K562 (cell line): ENCODE measurements at regions not wholly inside any gene's neighbourhood (a gene's known extent, or its start where the extent isn't known, plus 50 kb on each side); places are given as distances from the start of the nearest gene placed in this dataset.

Source experiments
- EP300 ChIP-seq: IDR thresholded peaks from 2 replicates; pipeline ENCODE4 v1.6.1; 2012; ENCODE audit warnings: low read length, improper control_type of control experiment
- ILF3 ChIP-seq: fragments of 450-650 bp; IDR thresholded peaks from 2 replicates; pipeline ENCODE4 v1.6.1; 2018; ENCODE audit warnings: antibody characterized with exemption, mild to moderate bottlenecking, moderate library complexity, borderline replicate concordance
- POLR2A ChIP-seq: fragments of 450-650 bp; conservative IDR thresholded peaks from 2 replicates; pipeline ENCODE4 v1.6.1; 2016
- RBM39 ChIP-seq: fragments of 200-400 bp; formaldehyde crosslinking; optimal IDR thresholded peaks from 2 replicates; pipeline ENCODE3; 2018; ENCODE audit warnings: low read depth, low read length
- XRCC5 ChIP-seq: fragments of 200-400 bp; formaldehyde crosslinking; IDR thresholded peaks from 2 replicates; pipeline ENCODE4 v1.6.1; 2017; ENCODE audit warnings: low read depth, mild to moderate bottlenecking, low read length
- ZNF174 ChIP-seq: fragments of 250-450 bp; sonication (Bioruptor Pico); IDR thresholded peaks from 2 replicates; pipeline ENCODE4 v1.4.0; 2020; ENCODE audit warnings: mild to moderate bottlenecking
- TF ChIP-seq, protein P1 (sequence below): sonication (generic); formaldehyde crosslinking; IDR thresholded peaks from 2 replicates; pipeline ENCODE4 v1.5.0; 2020; ENCODE audit warnings: missing genetic modification reagents
- TF ChIP-seq, protein P2 (sequence below), 2 experiments: fragments of 250-450 bp in 1 of 2; fragments of 450-650 bp in 1 of 2; sonication (Bioruptor Pico) in 1 of 2; IDR thresholded peaks; 2 replicates each; pipeline versions ENCODE4 v1.6.1 to v1.8.0; 2016 to 2021; ENCODE audit warnings: mild to moderate bottlenecking in 2 of 2, moderate library complexity in 2 of 2, missing compliant biosample characterization in 1 of 2, missing genetic modification characterization in 1 of 2

DNA sequence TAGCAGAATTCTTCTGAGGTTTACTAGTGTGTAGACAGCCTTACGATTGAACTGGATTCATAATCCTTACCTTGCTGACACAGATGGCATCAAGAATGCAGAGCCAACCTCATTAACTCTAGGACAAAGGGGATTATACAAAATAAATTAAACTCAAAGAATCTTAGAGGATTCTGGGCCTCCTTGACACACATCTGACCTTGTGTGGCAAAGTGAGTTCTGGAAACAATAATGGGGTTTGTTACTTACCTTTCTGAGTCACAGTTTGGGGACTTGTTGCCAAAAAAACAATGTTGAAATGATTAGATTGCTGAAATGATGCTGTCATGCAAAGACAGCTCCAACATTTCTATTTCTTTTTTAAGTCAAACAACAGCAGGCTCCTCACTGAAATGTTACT, 179.1 kb upstream of the ISX start:
- TF ChIP-seq XRCC5 (no peak), RBM39 (no peak), EP300 (no peak), POLR2A (no peak), ZNF174 (CRISPR knock-in tag) (no peak), ILF3 (no peak)
- TF ChIP-seq, protein P1, sequence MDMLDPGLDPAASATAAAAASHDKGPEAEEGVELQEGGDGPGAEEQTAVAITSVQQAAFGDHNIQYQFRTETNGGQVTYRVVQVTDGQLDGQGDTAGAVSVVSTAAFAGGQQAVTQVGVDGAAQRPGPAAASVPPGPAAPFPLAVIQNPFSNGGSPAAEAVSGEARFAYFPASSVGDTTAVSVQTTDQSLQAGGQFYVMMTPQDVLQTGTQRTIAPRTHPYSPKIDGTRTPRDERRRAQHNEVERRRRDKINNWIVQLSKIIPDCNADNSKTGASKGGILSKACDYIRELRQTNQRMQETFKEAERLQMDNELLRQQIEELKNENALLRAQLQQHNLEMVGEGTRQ = no peak
- TF ChIP-seq, protein P2, sequence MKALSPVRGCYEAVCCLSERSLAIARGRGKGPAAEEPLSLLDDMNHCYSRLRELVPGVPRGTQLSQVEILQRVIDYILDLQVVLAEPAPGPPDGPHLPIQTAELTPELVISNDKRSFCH (CRISPR knock-in tag; IDR thresholded peaks at IDR 0.05) = no peak
- TF ChIP-seq, protein P2 (tag; IDR thresholded peaks at IDR 0.05) = no peak
